ENCODE measurements at regions not wholly inside any gene's neighbourhood (a gene's known extent, or its start where the extent isn't known, plus 50 kb on each side); places are given as distances from the start of the nearest gene placed in this dataset.

GRCh38 chr5:120016717-120017382, 387.5 kb downstream of the FAM170A start:
- intact Hi-C loops (cut with micrococcal nuclease) = no loop called here
- H3K9ac ChIP-seq (ENCODE audit: low read depth, low read length) = no peak overlapping the region
- CTCF ChIA-PET = interaction anchor here (0.6 kb wide), 1 partner anchor 18 kb away, joined by 3 read pairs; no protein-coding TSS in a partner anchor

More at GRCh38 chr5:120016717-120017382, 387.5 kb downstream of the FAM170A start:
- H3K4me1 ChIP-seq (ENCODE audit: control insufficient read depth, insufficient read depth, low read length) = no peaks in the 10 kb centered on the region
- H3K27me3 ChIP-seq (ENCODE audit: control insufficient read depth, insufficient read depth, low read length) = no peaks in the 10 kb centered on the region
- TF ChIP-seq BHLHE40 (IDR thresholded peaks at IDR 0.05; ENCODE audit: low read depth, low read length) (no peak), MAZ (IDR thresholded peaks at IDR 0.05; ENCODE audit: borderline replicate concordance, low read depth, low read length) (no peak), SMC3 (IDR thresholded peaks at IDR 0.05; ENCODE audit: low read depth, low read length) (no peak), NFE2L2 (IDR thresholded peaks at IDR 0.05; ENCODE audit: low read depth, low read length) (no peak), FOS (IDR thresholded peaks at IDR 0.05; ENCODE audit: low read depth, low read length) (no peak), POLR2A (IDR thresholded peaks at IDR 0.05; ENCODE audit: low read depth, low read length) (no peak), MAFK (IDR thresholded peaks at IDR 0.05; ENCODE audit: low read depth, low read length) (no peak), RAD21 (IDR thresholded peaks at IDR 0.05; ENCODE audit: low read length) (no peak), MXI1 (IDR thresholded peaks at IDR 0.05; ENCODE audit: borderline replicate concordance, low read depth, low read length) (no peak)
- no peak overlapping the region for H3K4me2 ChIP-seq (ENCODE audit: low read depth, low read length)
- H2BK20ac ChIP-seq (ENCODE audit: low read depth, low read length) = no peak overlapping the region
- no peak overlapping the region for H2AFZ ChIP-seq (replicated peaks; ENCODE audit: low read length, poor library complexity)
- H4K20me1 ChIP-seq (ENCODE audit: insufficient read depth, low read length) = no peaks in the 10 kb centered on the region
- no peak overlapping the region for H3K4me3 ChIP-seq (ENCODE audit: insufficient read depth, low read depth, low read length)
- BruUV-seq (replicated peaks) = no TSS peak
- H3K18ac ChIP-seq (ENCODE audit: low read depth, low read length) = no peak overlapping the region; the same call in 1 of the 2 replicates
- no peak for ATAC-seq (ENCODE audit: low read depth)
- H3K23ac ChIP-seq (ENCODE audit: low read depth, low read length) = no peak overlapping the region
- no peak overlapping the region for H2AK5ac ChIP-seq (ENCODE audit: low read depth, low read length)
- dilution Hi-C loops (cut with HindIII; ENCODE audit: low sequenced_read_pairs, unreplicated experiment) = no loop called here
- 100% methylated on average over 1 of the region's 2 CpGs; no CpG with 5 or more reads in 1 of the 2 experiments for WGBS, 2 experiments (ENCODE audit: extremely low coverage in 2 of 2, insufficient read length in 1 of 2)
- no peak overlapping the region for H2BK120ac ChIP-seq (ENCODE audit: low read depth, low read length)
- H2BK5ac ChIP-seq (ENCODE audit: low read depth, low read length, poor library complexity, severe bottlenecking) = no peak overlapping the region
- no peak overlapping the region for H4K5ac ChIP-seq (ENCODE audit: low read depth, low read length)
- no peak for DNase-seq
- POLR2A ChIA-PET (ENCODE audit: unreplicated experiment) = no interaction called here
- no peak overlapping the region for H3K4ac ChIP-seq (ENCODE audit: low read depth, low read length)
- no peak overlapping the region for H3K27ac ChIP-seq (ENCODE audit: insufficient read depth, low read length)
- no peak overlapping the region for H2AK9ac ChIP-seq (replicated peaks; ENCODE audit: low read depth, low read length, poor library complexity)
- H3K56ac ChIP-seq (ENCODE audit: extremely low read depth, insufficient read depth, low read length) = no peak overlapping the region
- H3K36me3 ChIP-seq (ENCODE audit: control insufficient read depth, insufficient read depth, low read length) = no peaks in the 10 kb centered on the region
- H3K14ac ChIP-seq (replicated peaks; ENCODE audit: low read depth, low read length) = no peak overlapping the region
- no peaks in the 10 kb centered on the region for H3K9me1 ChIP-seq (ENCODE audit: insufficient read depth, low read length)
- no peak overlapping the region for H2BK15ac ChIP-seq (ENCODE audit: low read depth, low read length)
- no peak overlapping the region for H4K8ac ChIP-seq (ENCODE audit: low read depth in 2 of 2, low read length in 2 of 2)
- H4K91ac ChIP-seq (ENCODE audit: insufficient read depth, low read depth, low read length) = no peak overlapping the region
- no peaks in the 10 kb centered on the region for H3K79me1 ChIP-seq (ENCODE audit: low read depth in 1 of 2, low read length in 2 of 2)
- in situ Hi-C loops (cut with MboI; ENCODE audit: low sequenced_read_pairs) = no loop called here
- peaks cover 4% of the 10 kb centered on the region; the same call in 1 of the 2 replicates for H3K9me3 ChIP-seq (ENCODE audit: control insufficient read depth, insufficient read depth, low read length)
